GM20000 (cell line): ENCODE measurements at regions not wholly inside any gene's neighbourhood (a gene's known extent, or its start where the extent isn't known, plus 50 kb on each side); places are given as distances from the start of the nearest gene placed in this dataset.

Source experiments
- DNase-seq: peaks from one replicate; pipeline ENCODE4 v3.0.0; 2012; ENCODE audit warnings: low spot score
- TF ChIP-seq, protein P1 (sequence below): IDR thresholded peaks from 2 replicates; pipeline ENCODE4 v1.5.1; 2012; ENCODE audit warnings: mild to moderate bottlenecking, control low read depth; ENCODE audit errors: extremely low read depth, missing control alignments

DNA sequence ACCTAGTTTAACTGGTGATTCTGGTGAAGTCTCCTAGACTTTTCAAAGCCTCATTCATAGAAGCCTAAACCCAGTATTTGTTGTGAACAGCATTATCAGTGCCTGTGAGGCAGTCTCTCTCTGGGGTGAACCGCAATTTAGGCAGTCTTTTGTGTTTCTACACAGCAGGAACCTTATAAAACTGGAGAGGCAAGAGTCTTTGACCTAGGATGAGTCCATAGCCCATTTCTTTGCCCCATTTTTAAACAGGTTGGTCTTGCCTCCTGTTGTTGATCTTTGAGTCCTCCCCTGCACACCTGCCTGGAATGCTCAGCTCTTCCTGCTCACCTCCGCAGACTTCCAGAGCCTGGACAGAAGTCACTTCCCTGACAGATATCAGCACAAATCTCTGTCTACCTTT is 51.2 kb upstream of the NRP1 start:
- TF ChIP-seq, protein P1, sequence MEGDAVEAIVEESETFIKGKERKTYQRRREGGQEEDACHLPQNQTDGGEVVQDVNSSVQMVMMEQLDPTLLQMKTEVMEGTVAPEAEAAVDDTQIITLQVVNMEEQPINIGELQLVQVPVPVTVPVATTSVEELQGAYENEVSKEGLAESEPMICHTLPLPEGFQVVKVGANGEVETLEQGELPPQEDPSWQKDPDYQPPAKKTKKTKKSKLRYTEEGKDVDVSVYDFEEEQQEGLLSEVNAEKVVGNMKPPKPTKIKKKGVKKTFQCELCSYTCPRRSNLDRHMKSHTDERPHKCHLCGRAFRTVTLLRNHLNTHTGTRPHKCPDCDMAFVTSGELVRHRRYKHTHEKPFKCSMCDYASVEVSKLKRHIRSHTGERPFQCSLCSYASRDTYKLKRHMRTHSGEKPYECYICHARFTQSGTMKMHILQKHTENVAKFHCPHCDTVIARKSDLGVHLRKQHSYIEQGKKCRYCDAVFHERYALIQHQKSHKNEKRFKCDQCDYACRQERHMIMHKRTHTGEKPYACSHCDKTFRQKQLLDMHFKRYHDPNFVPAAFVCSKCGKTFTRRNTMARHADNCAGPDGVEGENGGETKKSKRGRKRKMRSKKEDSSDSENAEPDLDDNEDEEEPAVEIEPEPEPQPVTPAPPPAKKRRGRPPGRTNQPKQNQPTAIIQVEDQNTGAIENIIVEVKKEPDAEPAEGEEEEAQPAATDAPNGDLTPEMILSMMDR = no peak
- DNase-seq = no peak

GRCh38 chr10:33385015-33385414 is 50.5 kb upstream of the NRP1 start:
- TF ChIP-seq, protein P1 = no peak
- no peak for DNase-seq
